SW480 (cell line): ENCODE measurements at regions not wholly inside any gene's neighbourhood (a gene's known extent, or its start where the extent isn't known, plus 50 kb on each side); places are given as distances from the start of the nearest gene placed in this dataset.

Experiments
- DNase-seq: peaks from one replicate; pipeline ENCODE4 v3.0.0-alpha.2; 2016; ENCODE audit warnings: low spot score

- no peak for DNase-seq
Measured at GRCh38 chr18:78889250-78889649, 90.4 kb upstream of the SALL3 start.

DNA sequence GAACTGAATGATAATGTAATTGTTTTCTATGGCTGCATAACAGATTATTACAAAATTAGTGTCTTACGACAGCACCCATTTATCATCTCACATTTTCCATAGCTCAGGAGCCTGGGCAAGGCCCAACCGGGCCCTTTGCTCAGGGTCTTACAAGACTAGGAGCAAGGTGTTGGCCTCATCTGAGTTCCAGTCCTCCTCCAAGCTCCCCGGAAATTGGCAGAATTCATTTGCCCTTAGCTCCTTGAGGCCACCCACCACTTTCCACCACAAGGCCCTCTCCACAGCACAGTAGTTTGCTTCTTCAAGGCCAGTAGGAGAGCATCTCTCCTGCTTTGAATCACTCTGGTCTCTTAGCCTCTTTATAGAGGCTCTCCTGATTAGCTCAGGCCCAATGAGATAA, 89.2 kb upstream of the SALL3 start:
- no peak for DNase-seq

DNA sequence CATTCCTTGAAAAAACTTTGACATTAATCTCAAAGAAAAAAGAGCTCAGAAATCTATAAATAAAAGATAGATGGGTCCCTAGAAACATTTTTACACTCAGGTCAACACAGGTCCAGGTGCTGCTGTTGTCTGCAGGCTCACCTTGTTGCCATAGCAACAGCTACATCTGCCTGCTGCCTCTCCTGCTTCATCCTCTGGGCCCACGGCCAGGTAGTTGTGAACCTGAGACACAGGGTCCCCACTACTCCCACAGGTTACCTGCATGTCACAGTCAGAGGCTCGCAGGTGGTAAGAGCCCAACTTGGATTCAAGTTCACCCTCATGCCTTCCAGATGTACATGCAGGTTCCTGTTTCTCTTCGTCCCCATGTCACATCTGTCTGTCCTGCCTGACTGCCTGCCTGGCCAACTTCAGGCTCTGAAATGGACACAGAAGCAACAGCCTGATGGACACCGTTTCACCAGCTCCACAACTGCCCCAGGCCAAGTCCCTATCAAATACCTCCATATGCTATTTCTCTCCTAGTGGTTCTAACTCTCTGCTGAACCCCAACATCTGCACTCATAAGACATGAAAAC, 88.3 kb upstream of the SALL3 start:
- no peak for DNase-seq

- no peak for DNase-seq
Measured at GRCh38 chr18:78892177-78892576, 87.4 kb upstream of the SALL3 start.

GRCh38 chr18:78892721-78893120, 86.9 kb upstream of the SALL3 start:
- no peak for DNase-seq

DNA sequence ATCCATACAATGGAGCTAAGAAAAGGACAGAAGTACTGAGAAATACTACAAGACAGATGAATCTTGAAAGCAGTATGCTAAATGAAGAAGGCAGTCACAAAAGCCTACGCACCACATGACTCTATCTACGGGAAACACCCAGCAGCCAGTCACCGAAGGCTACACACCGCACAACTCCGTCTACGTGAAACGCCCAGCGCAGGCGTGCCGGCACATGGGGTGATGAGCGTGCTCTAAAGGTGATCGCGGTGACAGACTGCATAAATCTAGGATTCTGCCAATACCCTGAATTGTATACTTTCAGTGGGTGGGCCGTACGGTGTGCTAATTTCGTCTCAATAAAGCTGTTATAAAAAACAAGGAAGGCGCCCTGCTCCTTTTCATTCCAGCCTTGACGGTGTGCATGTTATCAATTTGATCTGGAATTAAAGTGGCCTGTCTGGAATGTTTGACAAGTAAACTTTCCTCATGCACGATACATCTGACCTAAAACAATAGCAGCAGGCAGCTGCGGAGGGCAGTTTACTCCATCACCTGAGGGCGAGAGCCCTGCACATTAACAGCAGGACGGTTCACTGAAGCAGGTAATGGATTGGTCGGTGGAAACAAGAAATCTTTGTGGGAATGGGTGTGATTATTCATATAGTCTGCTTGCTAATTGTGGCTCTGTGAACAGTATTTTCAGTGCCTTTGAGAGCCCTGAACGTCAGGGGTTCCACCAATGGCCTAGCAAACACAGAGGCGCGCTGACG, 86.2 kb upstream of the SALL3 start:
- DNase-seq = no peak

DNA sequence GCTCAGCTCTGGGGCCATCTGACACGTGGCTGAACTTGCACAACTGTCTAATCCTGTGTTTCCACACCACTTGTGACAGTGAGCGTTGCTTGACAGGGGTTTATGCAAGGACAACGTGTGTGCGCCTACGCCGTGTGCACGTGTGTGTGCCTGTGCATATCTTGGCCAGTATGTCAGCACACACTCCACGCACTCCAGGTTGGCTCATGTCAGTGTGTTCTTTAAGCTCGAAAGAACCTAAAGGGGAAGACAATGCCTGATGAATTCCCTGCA, 85.6 kb upstream of the SALL3 start:
- no peak for DNase-seq

GRCh38 chr18:78895207-78896001, 84.2 kb upstream of the SALL3 start:
- DNase-seq = no peak

DNA sequence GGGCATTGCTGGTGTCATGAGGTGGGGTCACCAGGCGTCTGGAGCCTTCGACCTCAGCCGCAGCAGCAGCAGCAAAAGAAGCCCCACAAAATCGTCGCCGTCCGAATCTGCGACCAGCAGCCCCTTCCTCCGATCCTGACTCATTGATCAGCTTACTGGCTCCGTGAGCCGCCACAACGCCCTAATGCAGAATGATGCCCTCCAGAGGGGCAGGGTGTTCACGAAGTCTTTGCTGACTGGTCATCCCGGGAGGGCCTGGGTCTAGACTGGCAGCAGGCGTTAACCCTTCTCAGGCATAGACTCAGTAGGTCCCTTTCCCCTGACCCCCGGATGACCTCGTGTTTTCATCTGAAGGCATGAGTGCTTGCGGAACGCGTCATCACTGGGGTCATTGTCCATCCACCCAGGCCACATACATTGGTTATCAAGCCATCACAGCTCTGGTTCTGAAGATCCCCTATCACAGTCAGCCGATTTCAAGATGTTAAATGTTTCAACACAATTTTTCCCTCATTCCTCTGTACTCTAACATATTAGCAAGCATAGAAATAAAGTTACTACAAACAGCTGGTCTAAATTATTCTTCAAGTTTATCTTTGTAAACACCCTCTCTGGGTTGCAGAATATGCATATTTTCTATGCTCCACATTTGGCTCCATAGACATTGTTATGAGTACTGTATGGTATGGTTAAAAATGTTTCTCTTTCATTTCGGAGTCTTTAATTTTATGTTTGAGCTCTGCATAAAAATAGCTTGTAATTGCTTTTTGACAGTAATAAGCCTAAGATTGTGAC, 83.3 kb upstream of the SALL3 start:
- no peak for DNase-seq

DNA sequence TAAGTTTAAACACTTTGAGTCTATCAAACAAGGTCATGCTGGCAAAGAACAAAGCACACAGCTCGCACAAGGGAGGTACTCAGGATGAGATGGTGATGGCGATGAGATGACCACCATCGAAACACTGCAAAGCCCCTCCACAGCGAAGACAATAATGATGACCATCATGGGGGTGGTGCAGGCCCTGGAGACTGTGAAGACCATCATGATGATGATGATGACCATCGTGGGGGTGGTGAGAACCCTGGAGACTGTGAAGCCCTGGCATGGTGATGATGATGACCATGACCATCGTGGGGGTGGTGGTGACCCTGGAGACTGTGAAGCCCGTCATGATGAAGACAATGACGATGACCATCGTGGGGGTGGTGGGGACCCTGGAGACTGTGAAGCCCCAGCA, 81.6 kb upstream of the SALL3 start:
- no peak for DNase-seq

DNA sequence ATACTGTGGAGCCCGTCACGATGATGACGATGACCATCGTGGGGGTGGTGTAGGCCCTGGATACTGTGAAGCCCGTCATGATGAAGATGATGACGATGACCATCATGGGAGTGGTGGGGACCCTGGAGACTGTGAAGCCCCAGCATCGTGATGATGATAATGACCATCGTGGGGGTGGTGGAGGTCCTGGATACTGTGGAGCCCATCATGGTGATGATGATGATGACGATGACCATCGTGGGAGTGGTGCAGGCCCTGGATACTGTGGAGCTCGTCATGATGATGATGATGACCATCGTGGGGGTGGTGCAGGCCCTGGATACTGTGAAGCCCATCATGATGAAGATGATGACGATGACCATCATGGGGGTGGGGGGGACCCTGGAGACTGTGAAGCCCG, 81.0 kb upstream of the SALL3 start:
- no peak for DNase-seq

- no peak for DNase-seq
Measured at GRCh38 chr18:78899241-78899640, 80.4 kb upstream of the SALL3 start.

- no peak for DNase-seq
Measured at GRCh38 chr18:78900938-78901909, 78.4 kb upstream of the SALL3 start.

- no peak for DNase-seq
Measured at GRCh38 chr18:78901923-78902794, 77.5 kb upstream of the SALL3 start.

- no peak for DNase-seq
Measured at GRCh38 chr18:78902795-78903435, 76.7 kb upstream of the SALL3 start.

- no peak for DNase-seq
Measured at GRCh38 chr18:78903436-78904178, 76.0 kb upstream of the SALL3 start.

DNA sequence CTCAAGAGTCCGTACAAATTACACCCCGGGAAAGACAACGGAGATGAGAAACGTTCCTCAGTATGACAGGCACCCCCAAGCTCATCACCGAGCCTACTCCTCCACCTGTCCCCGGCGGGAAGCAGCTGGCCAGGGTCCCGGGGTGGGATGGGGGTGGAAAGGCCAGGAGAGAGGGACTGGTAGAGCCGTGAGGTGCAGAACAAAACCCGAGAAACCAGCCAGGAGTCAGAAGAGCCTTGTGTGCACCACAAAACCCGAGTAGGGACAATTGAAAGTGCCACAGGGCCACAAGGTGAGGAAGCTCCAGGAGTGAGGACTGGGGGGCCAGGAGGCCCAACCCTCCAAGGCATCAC, 75.5 kb upstream of the SALL3 start:
- no peak for DNase-seq

- DNase-seq = no peak
Measured at GRCh38 chr18:78905334-78905733, 74.3 kb upstream of the SALL3 start.

- no peak for DNase-seq
Measured at GRCh38 chr18:78906066-78906465, 73.6 kb upstream of the SALL3 start.
